ENCODE measurements at regions not wholly inside any gene's neighbourhood (a gene's known extent, or its start where the extent isn't known, plus 50 kb on each side); places are given as distances from the start of the nearest gene placed in this dataset.

- Mint-ChIP-seq H3K36me3 (peaks cover 7% of the 10 kb centered on the region), H3K27ac (peak overlapping the region; percentile 59), H3K4me1 (peaks cover 11% of the 10 kb centered on the region), H3K9me3 (peaks cover 17% of the 10 kb centered on the region), H3K4me3 (no peak overlapping the region), H3K27me3 (ENCODE audit: low read depth) (no peaks in the 10 kb centered on the region)
- no peak for DNase-seq (ENCODE audit: low spot score in 2 of 2, unreplicated experiment in 2 of 2)
- no peak for TF ChIP-seq CTCF (IDR thresholded peaks at IDR 0.05; ENCODE audit: unreplicated experiment)
Observed at GRCh38 chr12:67469666-67470065, 178.9 kb upstream of the DYRK2 start.

- TF ChIP-seq CTCF (IDR thresholded peaks at IDR 0.05; ENCODE audit: unreplicated experiment), result no peak
- no peak for DNase-seq (ENCODE audit: low spot score in 2 of 2, unreplicated experiment in 2 of 2)
- Mint-ChIP-seq H3K4me1 (peaks cover 11% of the 10 kb centered on the region), H3K9me3 (peaks cover 10% of the 10 kb centered on the region), H3K27me3 (ENCODE audit: low read depth) (no peaks in the 10 kb centered on the region), H3K36me3 (peaks cover 2% of the 10 kb centered on the region), H3K27ac (no peak overlapping the region), H3K4me3 (no peak overlapping the region)
Observed at GRCh38 chr12:67471810-67472209, 176.7 kb upstream of the DYRK2 start.

- H3K27ac Mint-ChIP-seq, result no peak overlapping the region
Observed at GRCh38 chr12:67472539-67472938, 176.0 kb upstream of the DYRK2 start.

GRCh38 chr12:67474934-67475620, 173.5 kb upstream of the DYRK2 start:
- H3K9me3 Mint-ChIP-seq, result no peaks in the 10 kb centered on the region
- peaks cover 4% of the 10 kb centered on the region for H3K4me1 Mint-ChIP-seq
- no peak for TF ChIP-seq CTCF (IDR thresholded peaks at IDR 0.05; ENCODE audit: unreplicated experiment)
- no peaks in the 10 kb centered on the region for H3K36me3 Mint-ChIP-seq
- DNase-seq (ENCODE audit: low spot score in 2 of 2, unreplicated experiment in 2 of 2), result no peak
- H3K27ac Mint-ChIP-seq, result no peak overlapping the region
- no peaks in the 10 kb centered on the region for H3K27me3 Mint-ChIP-seq (ENCODE audit: low read depth)
- H3K4me3 Mint-ChIP-seq, result no peak overlapping the region

More at GRCh38 chr12:67472539-67472938, 176.0 kb upstream of the DYRK2 start:
- H3K9me3 Mint-ChIP-seq, result peaks cover 2% of the 10 kb centered on the region
- peaks cover 11% of the 10 kb centered on the region for H3K4me1 Mint-ChIP-seq
- DNase-seq (ENCODE audit: low spot score in 2 of 2, unreplicated experiment in 2 of 2), result no peak
- TF ChIP-seq CTCF (IDR thresholded peaks at IDR 0.05; ENCODE audit: unreplicated experiment), result no peak
- no peak overlapping the region for H3K4me3 Mint-ChIP-seq
- no peaks in the 10 kb centered on the region for H3K36me3 Mint-ChIP-seq
- H3K27me3 Mint-ChIP-seq (ENCODE audit: low read depth), result no peaks in the 10 kb centered on the region

- Mint-ChIP-seq H3K27ac (no peak overlapping the region), H3K27me3 (ENCODE audit: low read depth) (no peaks in the 10 kb centered on the region), H3K4me1 (no peaks in the 10 kb centered on the region), H3K4me3 (no peak overlapping the region), H3K9me3 (no peaks in the 10 kb centered on the region), H3K36me3 (no peaks in the 10 kb centered on the region)
- TF ChIP-seq CTCF (IDR thresholded peaks at IDR 0.05; ENCODE audit: unreplicated experiment), result no peak
- no peak for DNase-seq (ENCODE audit: low spot score in 2 of 2, unreplicated experiment in 2 of 2)
Observed at GRCh38 chr12:67475725-67476124, 172.8 kb upstream of the DYRK2 start.

Measured in mesothelial cell of epicardium (in vitro differentiated cells).